ENCODE measurements at regions not wholly inside any gene's neighbourhood (a gene's known extent, or its start where the extent isn't known, plus 50 kb on each side); places are given as distances from the start of the nearest gene placed in this dataset.

DNA sequence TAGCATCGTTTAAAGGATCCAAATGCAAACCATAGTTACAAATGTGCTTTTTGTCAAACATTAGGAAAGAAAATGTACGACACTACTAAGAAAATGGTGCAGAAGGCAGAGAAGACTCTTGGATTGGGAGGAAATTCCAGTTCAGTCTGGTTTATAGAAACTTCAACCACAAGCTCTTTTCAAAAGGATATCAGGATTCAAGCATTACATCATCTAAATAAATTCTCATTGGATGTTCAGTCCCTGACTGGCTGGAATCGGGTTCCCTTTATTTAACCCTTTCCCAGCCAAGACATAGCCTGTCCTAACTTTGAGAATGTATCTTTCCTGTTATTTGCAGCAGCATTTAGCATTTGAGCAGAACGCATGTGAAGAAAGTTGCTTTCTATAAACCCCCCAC is 184.6 kb downstream of the LMO4 start:
- no peaks in the 10 kb centered on the region for H3K36me3 ChIP-seq (ENCODE audit: control insufficient read depth, insufficient read depth, low read length)

GRCh38 chr1:87513966-87514660 is 185.4 kb downstream of the LMO4 start:
- CTCF ChIA-PET = no interaction called here
- no peaks in the 10 kb centered on the region for H3K36me3 ChIP-seq (ENCODE audit: control insufficient read depth, insufficient read depth, low read length)
- POLR2A ChIA-PET = no interaction called here
- no peaks in the 10 kb centered on the region for H3K27me3 ChIP-seq (ENCODE audit: control insufficient read depth, insufficient read depth, low read length)
- TF ChIP-seq, protein P1, sequence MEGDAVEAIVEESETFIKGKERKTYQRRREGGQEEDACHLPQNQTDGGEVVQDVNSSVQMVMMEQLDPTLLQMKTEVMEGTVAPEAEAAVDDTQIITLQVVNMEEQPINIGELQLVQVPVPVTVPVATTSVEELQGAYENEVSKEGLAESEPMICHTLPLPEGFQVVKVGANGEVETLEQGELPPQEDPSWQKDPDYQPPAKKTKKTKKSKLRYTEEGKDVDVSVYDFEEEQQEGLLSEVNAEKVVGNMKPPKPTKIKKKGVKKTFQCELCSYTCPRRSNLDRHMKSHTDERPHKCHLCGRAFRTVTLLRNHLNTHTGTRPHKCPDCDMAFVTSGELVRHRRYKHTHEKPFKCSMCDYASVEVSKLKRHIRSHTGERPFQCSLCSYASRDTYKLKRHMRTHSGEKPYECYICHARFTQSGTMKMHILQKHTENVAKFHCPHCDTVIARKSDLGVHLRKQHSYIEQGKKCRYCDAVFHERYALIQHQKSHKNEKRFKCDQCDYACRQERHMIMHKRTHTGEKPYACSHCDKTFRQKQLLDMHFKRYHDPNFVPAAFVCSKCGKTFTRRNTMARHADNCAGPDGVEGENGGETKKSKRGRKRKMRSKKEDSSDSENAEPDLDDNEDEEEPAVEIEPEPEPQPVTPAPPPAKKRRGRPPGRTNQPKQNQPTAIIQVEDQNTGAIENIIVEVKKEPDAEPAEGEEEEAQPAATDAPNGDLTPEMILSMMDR (IDR thresholded peaks at IDR 0.05; ENCODE audit: insufficient read depth, low read depth, low read length) = no peak
- DNase-seq (ENCODE audit: low read depth) = no peak
- no peak overlapping the region for H3K4me3 ChIP-seq (ENCODE audit: low read depth, low read length)

More for the DNA sequence above, 184.6 kb downstream of the LMO4 start:
- Histone ChIP-seq H3K4me3 (ENCODE audit: low read depth, low read length) (no peak overlapping the region), H3K27me3 (ENCODE audit: control insufficient read depth, insufficient read depth, low read length) (no peaks in the 10 kb centered on the region)
- DNase-seq (ENCODE audit: low read depth) = no peak
- TF ChIP-seq, protein P1 (IDR thresholded peaks at IDR 0.05; ENCODE audit: insufficient read depth, low read depth, low read length) = no peak
- ChIA-PET POLR2A (no interaction called here), CTCF (no interaction called here)

DNA sequence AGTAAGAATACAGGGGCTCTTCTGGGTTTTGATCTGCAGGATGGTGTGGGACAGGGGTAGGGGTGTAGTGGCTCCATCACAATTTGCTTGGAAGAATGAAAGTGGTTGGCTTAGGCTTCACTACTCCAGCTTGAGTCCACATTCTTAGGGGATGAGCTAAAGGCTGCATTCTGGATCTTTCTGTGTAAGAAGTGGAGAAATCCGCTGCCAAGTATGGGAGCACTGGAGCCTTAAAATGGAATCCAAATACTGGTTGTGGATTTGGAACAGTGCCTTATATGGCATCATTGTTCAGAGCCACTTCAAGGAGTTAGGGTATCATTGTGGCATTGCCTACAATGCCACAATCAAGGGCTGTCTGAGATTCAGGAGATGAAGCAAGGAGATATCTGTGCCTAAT is 187.1 kb downstream of the LMO4 start:
- ChIA-PET CTCF (interaction anchor here (1.3 kb wide), 1 partner anchor 12 kb away, joined by 5 read pairs; no protein-coding TSS in a partner anchor), POLR2A (no interaction called here)
- Histone ChIP-seq H3K27me3 (ENCODE audit: control insufficient read depth, insufficient read depth, low read length) (no peaks in the 10 kb centered on the region), H3K36me3 (ENCODE audit: control insufficient read depth, insufficient read depth, low read length) (no peaks in the 10 kb centered on the region), H3K4me3 (ENCODE audit: low read depth, low read length) (no peak overlapping the region)
- no peak for DNase-seq (ENCODE audit: low read depth)
- TF ChIP-seq, protein P1 (IDR thresholded peaks at IDR 0.05; ENCODE audit: insufficient read depth, low read depth, low read length) = no peak

GRCh38 chr1:87518794-87519193 is 190.1 kb downstream of the LMO4 start:
- Histone ChIP-seq H3K36me3 (ENCODE audit: control insufficient read depth, insufficient read depth, low read length) (no peaks in the 10 kb centered on the region), H3K4me3 (ENCODE audit: low read depth, low read length) (no peak overlapping the region), H3K27me3 (ENCODE audit: control insufficient read depth, insufficient read depth, low read length) (no peaks in the 10 kb centered on the region)
- POLR2A ChIA-PET = no interaction called here
- DNase-seq (ENCODE audit: low read depth) = no peak
- TF ChIP-seq, protein P1 (IDR thresholded peaks at IDR 0.05; ENCODE audit: insufficient read depth, low read depth, low read length) = no peak
- CTCF ChIA-PET = interaction anchor here (0.6 kb wide), 1 partner anchor 264 kb away, joined by 3 read pairs; no protein-coding TSS in a partner anchor

- POLR2A ChIA-PET = no interaction called here
- no peaks in the 10 kb centered on the region for H3K36me3 ChIP-seq (ENCODE audit: control insufficient read depth, insufficient read depth, low read length)
- CTCF ChIA-PET = no interaction called here
These were observed 192.8 kb downstream of the LMO4 start for GRCh38 chr1:87521452-87521851.

More at GRCh38 chr1:87521452-87521851, 192.8 kb downstream of the LMO4 start:
- DNase-seq (ENCODE audit: low read depth) = no peak
- TF ChIP-seq, protein P1 (IDR thresholded peaks at IDR 0.05; ENCODE audit: insufficient read depth, low read depth, low read length) = no peak
- no peak overlapping the region for H3K4me3 ChIP-seq (ENCODE audit: low read depth, low read length)
- no peaks in the 10 kb centered on the region for H3K27me3 ChIP-seq (ENCODE audit: control insufficient read depth, insufficient read depth, low read length)
